ENCODE measurements at regions not wholly inside any gene's neighbourhood (a gene's known extent, or its start where the extent isn't known, plus 50 kb on each side); places are given as distances from the start of the nearest gene placed in this dataset.

DNA sequence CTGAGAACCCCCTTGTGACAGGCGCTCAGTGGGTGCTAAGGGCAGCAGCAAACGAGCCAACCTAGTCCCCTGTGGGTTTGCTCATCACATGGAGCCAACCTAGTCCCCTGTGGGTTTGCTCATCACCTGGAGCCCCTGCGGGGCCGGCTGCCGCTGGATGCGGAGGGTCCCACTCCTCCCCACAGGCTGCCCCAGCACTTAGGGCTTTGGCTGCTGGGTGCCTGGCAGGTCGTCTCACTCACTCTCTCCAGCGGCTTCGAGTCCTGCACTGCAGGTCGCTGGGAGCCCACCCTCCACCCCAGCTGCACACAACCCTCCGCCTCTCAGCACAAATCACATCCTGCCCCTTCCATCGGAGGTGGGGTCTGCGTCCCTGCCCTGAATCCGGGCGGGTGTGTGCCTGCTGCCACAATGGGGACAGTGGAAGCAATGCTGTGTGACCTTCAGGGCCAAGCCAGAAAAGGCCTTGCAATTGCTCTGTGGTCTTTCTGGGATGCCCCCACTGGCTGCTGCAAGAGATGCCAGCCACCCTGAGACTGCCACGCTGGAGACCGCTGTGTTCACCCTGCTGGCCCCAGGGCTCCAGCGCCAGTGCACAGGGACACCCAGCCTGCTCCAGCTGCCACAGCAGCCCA is 248.1 kb upstream of the SALL3 start:
- no peak for DNase-seq

GRCh38 chr18:78732273-78733210 is 247.1 kb upstream of the SALL3 start:
- DNase-seq, result no peak

DNA sequence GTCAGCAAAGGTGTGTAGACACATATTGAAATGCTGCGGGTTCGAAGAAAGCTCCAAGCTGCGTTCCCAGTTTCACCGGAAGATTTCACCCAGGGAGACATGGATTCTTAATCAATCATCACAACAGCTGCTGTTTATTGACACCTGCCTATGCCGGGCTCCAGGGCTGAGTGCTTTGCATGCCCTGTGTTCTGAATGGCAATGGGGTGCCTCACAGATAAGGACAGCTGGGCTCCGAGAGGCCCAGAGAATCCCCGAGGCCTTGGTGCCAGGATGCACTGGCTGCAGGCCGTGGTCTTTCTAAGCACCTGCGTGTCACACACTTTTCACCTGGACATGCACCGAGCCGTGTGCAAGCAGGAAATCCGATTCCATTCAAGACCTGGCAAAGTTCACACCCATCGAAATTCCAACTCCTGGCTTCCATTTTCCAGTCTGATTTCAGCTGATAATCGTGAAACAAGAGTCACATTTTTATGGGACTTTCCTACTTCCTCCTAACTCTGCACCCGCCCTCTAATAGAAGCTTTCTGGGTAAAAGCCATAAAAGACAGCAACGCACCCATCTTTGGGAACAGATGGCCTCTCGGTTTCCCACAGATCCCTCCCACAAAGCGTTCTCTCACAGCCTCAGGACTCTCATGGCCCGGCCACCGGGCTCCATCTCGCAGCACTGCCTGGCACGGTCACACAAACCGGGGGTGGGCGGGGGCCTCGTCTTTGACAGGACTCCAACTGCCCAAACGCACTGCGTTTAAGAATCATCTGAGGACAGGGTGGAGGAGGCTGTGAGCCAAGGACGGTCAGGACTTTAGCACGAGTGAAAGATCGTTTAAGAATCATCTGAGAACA is 245.6 kb upstream of the SALL3 start:
- peak in 26 of 58 donors; percentile 13 to 56 (median 27) for DNase-seq

GRCh38 chr18:78734614-78734945 is 245.0 kb upstream of the SALL3 start:
- no peak for DNase-seq

GRCh38 chr18:78735131-78736014 is 244.2 kb upstream of the SALL3 start:
- DNase-seq, result no peak

- DNase-seq, result no peak
Measured at GRCh38 chr18:78736015-78736690, 243.5 kb upstream of the SALL3 start.

GRCh38 chr18:78737006-78737915 is 242.4 kb upstream of the SALL3 start:
- no peak for DNase-seq

GRCh38 chr18:78738076-78738690 is 241.4 kb upstream of the SALL3 start:
- DNase-seq, result no peak

DNA sequence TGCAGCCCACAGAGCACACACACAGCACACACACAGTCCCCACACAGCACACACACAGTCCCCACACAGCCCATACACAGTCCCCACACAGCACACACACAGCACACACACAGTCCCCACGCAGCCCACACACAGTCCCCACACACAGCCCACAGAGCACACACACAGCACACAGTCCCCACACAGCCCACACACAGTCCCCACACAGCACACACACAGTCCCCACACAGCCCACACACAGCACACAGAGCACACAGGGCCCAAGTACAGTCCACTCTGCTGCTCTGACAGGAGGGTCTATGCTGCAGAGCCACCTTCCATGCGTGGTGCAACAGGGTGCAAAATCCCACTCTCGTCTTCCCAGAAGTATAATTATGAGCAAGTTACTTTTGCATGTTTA is 240.5 kb upstream of the SALL3 start:
- DNase-seq, result no peak

- DNase-seq, result no peak
Measured at GRCh38 chr18:78739882-78740677, 239.5 kb upstream of the SALL3 start.

- DNase-seq, result no peak
Measured at GRCh38 chr18:78740876-78741275, 238.7 kb upstream of the SALL3 start.

- DNase-seq, result no peak
Measured at GRCh38 chr18:78741381-78742217, 238.0 kb upstream of the SALL3 start.

DNA sequence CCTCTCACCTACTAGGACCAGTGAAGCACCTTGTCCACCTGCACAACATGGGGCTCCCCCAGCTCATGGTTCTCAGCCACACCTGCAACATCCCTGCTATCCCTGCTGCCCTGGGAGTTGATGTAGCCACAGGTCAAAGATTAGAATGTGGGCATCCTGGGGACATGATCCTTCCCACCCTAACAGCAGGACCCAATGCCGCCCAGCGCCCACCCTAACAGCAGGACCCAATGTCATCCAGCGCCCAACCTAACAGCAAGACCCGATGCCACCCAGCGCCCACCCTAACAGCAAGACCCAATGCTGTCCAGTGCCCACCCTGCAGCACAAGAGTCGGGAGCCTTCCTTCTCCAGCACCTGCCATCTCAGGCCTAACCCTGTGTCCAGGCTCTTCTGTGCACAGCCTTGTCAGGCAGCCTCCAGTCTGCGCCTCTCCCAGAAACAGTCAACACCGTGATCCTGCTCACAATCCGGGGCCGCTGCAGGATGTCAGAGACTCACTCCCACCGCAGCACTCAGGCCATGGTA is 237.3 kb upstream of the SALL3 start:
- DNase-seq, result no peak

GRCh38 chr18:78743078-78743477 is 236.5 kb upstream of the SALL3 start:
- DNase-seq, result no peak

GRCh38 chr18:78751664-78752063 is 228.0 kb upstream of the SALL3 start:
- DNase-seq, result no peak

GRCh38 chr18:78753240-78753639 is 226.4 kb upstream of the SALL3 start:
- no peak for DNase-seq
